Activated CD8-positive, alpha-beta T cell treated with anti-CD3 and anti-CD28 coated beads for 36 hours (primary cell): ENCODE measurements at regions not wholly inside any gene's neighbourhood (a gene's known extent, or its start where the extent isn't known, plus 50 kb on each side); places are given as distances from the start of the nearest gene placed in this dataset.

Experiments used
- ATAC-seq: fragments of 200-7000 bp; cut with Tn5 transposase; one replicate; pipeline ENCODE4 v1.10.0; 2021; ENCODE audit warnings: mild to moderate bottlenecking, moderate library complexity
- CTCF ChIA-PET: fragments of 350-600 bp; sonication (Branson Sonifier 250); formaldehyde crosslinking; loops from one replicate; lab custom pipeline; 2021; ENCODE audit warnings: antibody characterized with exemption; lab: Charles Lee
- POLR2A ChIA-PET: fragments of 350-600 bp; sonication (Branson Sonifier 250); formaldehyde crosslinking; loops from one replicate; lab custom pipeline; 2021; ENCODE audit warnings: antibody characterized with exemption; lab: Charles Lee
- DNase-seq: peaks from one replicate; pipeline ENCODE4 v3.0.0-alpha.2; 2020
- H3K27ac Mint-ChIP-seq: one replicate; pipeline ENCODE4 v1.8.0; 2021; ENCODE audit warnings: mild to moderate bottlenecking, mixed read lengths
- H3K27me3 Mint-ChIP-seq: one replicate; pipeline ENCODE4 v1.8.0; 2021; ENCODE audit warnings: mixed read lengths
- H3K36me3 Mint-ChIP-seq: one replicate; pipeline ENCODE4 v1.8.0; 2021; ENCODE audit warnings: low read depth, mixed read lengths
- H3K4me1 Mint-ChIP-seq: one replicate; pipeline ENCODE4 v1.8.0; 2021; ENCODE audit warnings: low read depth, mixed read lengths
- H3K4me3 Mint-ChIP-seq: one replicate; pipeline ENCODE4 v1.8.0; 2021; ENCODE audit warnings: mild to moderate bottlenecking, moderate library complexity, mixed read lengths
- H3K9me3 Mint-ChIP-seq: one replicate; pipeline ENCODE4 v1.8.0; 2021; ENCODE audit warnings: mixed read lengths
- intact Hi-C: fragments of 100-400 bp; cut with micrococcal nuclease; formaldehyde crosslinking; loops from one replicate; pipeline ENCODE4 v1.10.0; 2022
- TF ChIP-seq, protein P1 (sequence below): fragments of 200-600 bp; IDR thresholded peaks from one replicate; pipeline ENCODE4 v1.8.0; 2022; ENCODE audit warnings: antibody characterized with exemption, mild to moderate bottlenecking

DNA sequence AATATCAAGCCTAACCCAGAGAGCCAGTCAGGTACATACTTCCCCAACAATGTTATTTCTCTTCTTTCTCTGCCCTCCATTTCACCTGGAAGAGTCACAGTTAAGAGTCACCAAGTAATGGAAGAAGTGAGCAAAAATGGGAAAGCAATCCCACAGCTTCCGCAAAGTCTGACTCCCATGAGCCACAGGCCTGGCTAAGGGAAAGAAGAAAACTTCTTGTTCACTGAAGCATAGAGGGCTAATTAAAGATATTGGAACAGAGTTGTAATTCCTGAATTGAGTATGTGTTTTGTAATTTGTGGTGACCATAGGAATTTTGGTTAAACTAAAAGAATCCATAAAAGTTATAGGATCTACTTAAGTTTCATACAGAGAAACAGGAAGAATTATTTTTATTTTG, 830.9 kb upstream of the PCDH20 start:
- no peak for DNase-seq
- Mint-ChIP-seq H3K4me1 (no peaks in the 10 kb centered on the region), H3K27ac (no peak overlapping the region), H3K36me3 (no peaks in the 10 kb centered on the region), H3K9me3 (peaks cover 3% of the 10 kb centered on the region), H3K4me3 (no peak overlapping the region), H3K27me3 (no peaks in the 10 kb centered on the region)
- intact Hi-C loops, result no loop called here
- ChIA-PET CTCF (no interaction called here), POLR2A (no interaction called here)
- TF ChIP-seq, protein P1, sequence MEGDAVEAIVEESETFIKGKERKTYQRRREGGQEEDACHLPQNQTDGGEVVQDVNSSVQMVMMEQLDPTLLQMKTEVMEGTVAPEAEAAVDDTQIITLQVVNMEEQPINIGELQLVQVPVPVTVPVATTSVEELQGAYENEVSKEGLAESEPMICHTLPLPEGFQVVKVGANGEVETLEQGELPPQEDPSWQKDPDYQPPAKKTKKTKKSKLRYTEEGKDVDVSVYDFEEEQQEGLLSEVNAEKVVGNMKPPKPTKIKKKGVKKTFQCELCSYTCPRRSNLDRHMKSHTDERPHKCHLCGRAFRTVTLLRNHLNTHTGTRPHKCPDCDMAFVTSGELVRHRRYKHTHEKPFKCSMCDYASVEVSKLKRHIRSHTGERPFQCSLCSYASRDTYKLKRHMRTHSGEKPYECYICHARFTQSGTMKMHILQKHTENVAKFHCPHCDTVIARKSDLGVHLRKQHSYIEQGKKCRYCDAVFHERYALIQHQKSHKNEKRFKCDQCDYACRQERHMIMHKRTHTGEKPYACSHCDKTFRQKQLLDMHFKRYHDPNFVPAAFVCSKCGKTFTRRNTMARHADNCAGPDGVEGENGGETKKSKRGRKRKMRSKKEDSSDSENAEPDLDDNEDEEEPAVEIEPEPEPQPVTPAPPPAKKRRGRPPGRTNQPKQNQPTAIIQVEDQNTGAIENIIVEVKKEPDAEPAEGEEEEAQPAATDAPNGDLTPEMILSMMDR, result no peak
- no peak for ATAC-seq

DNA sequence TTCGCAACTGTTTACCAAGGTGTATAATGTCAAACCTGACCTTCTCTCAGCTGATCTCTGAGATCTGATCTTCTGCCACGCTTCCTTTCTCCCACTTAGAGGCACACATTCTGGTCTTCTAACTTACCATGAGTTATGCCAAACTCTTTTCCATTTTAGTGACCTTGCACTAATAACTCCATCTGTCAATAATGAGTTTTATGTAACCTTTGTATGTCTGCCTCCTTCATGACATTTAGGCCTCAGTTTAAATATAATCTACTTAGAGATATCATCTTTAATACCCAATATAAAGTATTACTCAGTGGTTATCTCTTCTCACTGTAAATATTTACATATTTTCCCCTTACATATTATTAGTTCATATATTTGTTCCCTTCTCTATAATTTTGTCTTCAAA, 827.5 kb upstream of the PCDH20 start:
- Mint-ChIP-seq H3K36me3 (no peaks in the 10 kb centered on the region), H3K9me3 (peaks cover 3% of the 10 kb centered on the region), H3K4me3 (no peak overlapping the region), H3K27ac (no peak overlapping the region), H3K27me3 (no peaks in the 10 kb centered on the region), H3K4me1 (no peaks in the 10 kb centered on the region)
- intact Hi-C loops, result no loop called here
- no peak for DNase-seq
- ChIA-PET POLR2A (no interaction called here), CTCF (no interaction called here)
- ATAC-seq, result no peak
- TF ChIP-seq, protein P1, result no peak

DNA sequence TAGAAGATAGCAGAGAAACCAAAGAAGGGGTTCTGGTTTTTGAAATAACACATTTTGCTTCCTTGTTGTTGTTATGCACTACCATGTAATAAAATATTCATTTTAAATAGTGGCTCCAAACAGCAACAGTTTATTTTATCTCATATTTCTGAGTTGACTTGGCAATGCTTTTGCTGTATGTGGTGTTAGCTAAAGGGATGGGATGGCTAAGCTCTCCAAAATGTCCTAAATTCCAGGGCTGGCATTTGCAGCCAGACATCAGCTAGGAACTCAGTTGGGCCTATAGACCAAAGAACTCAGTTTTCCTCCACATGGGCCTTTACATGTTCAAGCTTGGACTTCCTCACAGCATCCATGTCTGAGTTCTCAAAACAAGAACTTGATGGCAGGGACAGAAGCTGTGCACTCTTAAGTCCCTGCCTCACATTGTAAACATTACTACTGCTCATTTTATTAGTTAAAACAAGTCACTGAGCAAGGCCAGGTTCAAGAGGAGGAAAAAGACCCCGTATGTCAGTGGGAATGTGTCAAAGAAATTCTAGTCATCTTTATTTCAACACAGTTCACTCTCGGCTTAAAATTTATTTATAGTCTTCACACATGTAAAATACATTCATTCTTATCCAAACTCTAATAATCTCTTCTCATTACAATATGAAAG, 819.3 kb upstream of the PCDH20 start:
- TF ChIP-seq, protein P1, result no peak
- Mint-ChIP-seq H3K27ac (no peak overlapping the region), H3K4me3 (no peak overlapping the region), H3K36me3 (no peaks in the 10 kb centered on the region), H3K4me1 (no peaks in the 10 kb centered on the region), H3K27me3 (no peaks in the 10 kb centered on the region), H3K9me3 (peaks cover 4% of the 10 kb centered on the region)
- ChIA-PET CTCF (no interaction called here), POLR2A (no interaction called here)
- no peak for DNase-seq
- intact Hi-C loops, result no loop called here
- ATAC-seq, result no peak

DNA sequence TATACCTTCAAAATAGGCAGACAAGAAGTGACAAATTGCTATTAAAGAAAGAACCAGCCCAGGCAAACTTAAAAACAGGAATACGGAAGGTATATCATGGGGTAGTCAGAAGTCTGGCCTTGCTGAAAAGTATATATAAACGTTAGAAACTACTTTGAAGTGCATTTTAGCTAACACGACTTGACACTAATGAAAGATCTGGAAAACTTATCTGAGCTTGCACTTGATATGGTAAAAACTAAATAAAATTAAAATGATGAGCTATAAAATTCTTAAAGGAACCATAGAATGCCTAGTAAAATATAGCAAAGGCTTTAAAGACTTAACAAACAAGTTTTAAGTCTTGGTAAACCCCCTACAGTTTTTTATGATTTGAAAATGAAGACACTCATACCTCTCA, 795.3 kb upstream of the PCDH20 start:
- intact Hi-C loops, result no loop called here
- Mint-ChIP-seq H3K27ac (no peak overlapping the region), H3K9me3 (peaks cover 10% of the 10 kb centered on the region), H3K27me3 (no peaks in the 10 kb centered on the region), H3K36me3 (no peaks in the 10 kb centered on the region), H3K4me1 (no peaks in the 10 kb centered on the region), H3K4me3 (no peak overlapping the region)
- ChIA-PET CTCF (no interaction called here), POLR2A (no interaction called here)
- TF ChIP-seq, protein P1, result no peak
- DNase-seq (no peak), ATAC-seq (no peak)

DNA sequence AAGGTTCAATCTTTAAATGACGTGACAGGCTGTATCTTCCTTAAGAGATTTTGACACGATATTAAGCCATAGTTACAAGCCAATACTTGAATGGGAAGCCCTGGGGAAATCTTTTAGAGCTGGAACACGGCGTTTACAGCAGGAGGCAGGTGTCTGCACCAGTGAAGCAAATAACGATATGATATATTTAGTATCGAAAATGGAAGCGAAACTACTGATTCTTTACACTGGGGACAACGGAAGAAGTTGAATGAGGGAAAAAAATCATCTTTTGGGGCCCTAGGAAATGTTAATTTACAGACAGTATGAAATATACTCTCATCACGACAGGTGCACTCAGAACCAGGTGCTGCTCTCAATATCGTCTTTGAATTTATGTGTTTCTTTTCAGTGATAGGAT, 793.9 kb upstream of the PCDH20 start:
- Mint-ChIP-seq H3K36me3 (no peaks in the 10 kb centered on the region), H3K27ac (no peak overlapping the region), H3K4me1 (no peaks in the 10 kb centered on the region), H3K4me3 (no peak overlapping the region), H3K9me3 (peaks cover 19% of the 10 kb centered on the region), H3K27me3 (no peaks in the 10 kb centered on the region)
- DNase-seq, result no peak
- no peak for ATAC-seq
- POLR2A ChIA-PET, result no interaction called here
- TF ChIP-seq, protein P1, result no peak
- CTCF ChIA-PET, result no interaction called here
- intact Hi-C loops, result no loop called here
